Fibroblast of lung (primary cell): ENCODE measurements at regions not wholly inside any gene's neighbourhood (a gene's known extent, or its start where the extent isn't known, plus 50 kb on each side); places are given as distances from the start of the nearest gene placed in this dataset.
A peak's percentile ranks its signal among the peaks of the same experiment; 100 is the strongest.

ENCODE experiments used
- DNase-seq, 2 donors: peaks; one replicate each; pipeline versions ENCODE4 v3.0.0 to v3.0.0-alpha.2; 2010; ENCODE audit warnings: low read depth in 2 of 2
- H2AFZ ChIP-seq: 2 replicates; pipeline ENCODE4 v1.5.1; 2012; ENCODE audit warnings: low read length, control low read depth, inconsistent platforms
- H3K27ac ChIP-seq: 2 replicates; pipeline ENCODE4 v1.5.1; 2011; ENCODE audit warnings: low read length, control low read depth; ENCODE audit not compliant: insufficient read depth
- H3K27me3 ChIP-seq: 2 replicates; pipeline ENCODE4 v1.5.1; 2011; ENCODE audit warnings: mild to moderate bottlenecking, low read length; ENCODE audit not compliant: control insufficient read depth, insufficient read depth
- H3K36me3 ChIP-seq: 2 replicates; pipeline ENCODE4 v1.5.1; 2011; ENCODE audit warnings: low read length; ENCODE audit not compliant: control insufficient read depth, insufficient read depth
- H3K4me1 ChIP-seq: 2 replicates; pipeline ENCODE4 v1.5.1; 2011; ENCODE audit warnings: low read length; ENCODE audit not compliant: control insufficient read depth, insufficient read depth; ENCODE audit errors: extremely low read depth
- H3K4me2 ChIP-seq: 2 replicates; pipeline ENCODE4 v1.5.1; 2011; ENCODE audit warnings: low read length, control low read depth; ENCODE audit not compliant: insufficient read depth; ENCODE audit errors: extremely low read depth
- H3K4me3 ChIP-seq, 4 experiments: fragments of 200-600 bp in 1 of 4; sonication (generic) in 1 of 4; replicated peaks in 1 of 4; 2 replicates each; pipeline ENCODE4 v1.5.1; 2011 to 2016; ENCODE audit warnings: low read length in 4 of 4, low read depth in 3 of 4, mild to moderate bottlenecking in 3 of 4, control low read depth in 2 of 4, inconsistent platforms in 1 of 4, mixed read lengths in 1 of 4; ENCODE audit not compliant: insufficient read depth in 1 of 4; ENCODE audit errors: control extremely low read depth in 1 of 4
- H3K79me2 ChIP-seq: 2 replicates; pipeline ENCODE4 v1.5.1; 2012; ENCODE audit warnings: mild to moderate bottlenecking, low read length, inconsistent platforms; ENCODE audit not compliant: control insufficient read depth, insufficient read depth
- H3K9ac ChIP-seq: 2 replicates; pipeline ENCODE4 v1.5.1; 2011; ENCODE audit warnings: mild to moderate bottlenecking, low read length, control low read depth; ENCODE audit not compliant: insufficient read depth
- H3K9me3 ChIP-seq: 2 replicates; pipeline ENCODE4 v1.5.1; 2012; ENCODE audit warnings: low read depth, low read length; ENCODE audit not compliant: control insufficient read depth, insufficient read depth
- H4K20me1 ChIP-seq: 2 replicates; pipeline ENCODE4 v1.5.1; 2011; ENCODE audit warnings: low read length; ENCODE audit not compliant: control insufficient read depth, insufficient read depth; ENCODE audit errors: extremely low read depth
- CTCF ChIP-seq, 2 donors: IDR thresholded peaks in 1 of 2; conservative IDR thresholded peaks in 1 of 2; 1 replicate in 1 of 2; 2 replicates in 1 of 2; pipeline ENCODE4 v1.5.1; 2011 to 2012; ENCODE audit warnings: low read length in 2 of 2, control low read depth in 1 of 2, inconsistent platforms in 1 of 2, low read depth in 1 of 2, mild to moderate bottlenecking in 1 of 2
- EZH2 ChIP-seq: IDR thresholded peaks from 2 replicates; pipeline ENCODE4 v1.5.1; 2012; ENCODE audit warnings: low read length, control low read depth, mild to moderate bottlenecking; ENCODE audit errors: missing control alignments

- no peak for DNase-seq
- TF ChIP-seq CTCF (conservative IDR thresholded peaks at IDR 0.05 in 1 of 2, IDR thresholded peaks at IDR 0.05 in 1 of 2; ENCODE audit: low read depth in 1 of 2, low read length in 2 of 2) (no peak), EZH2 (no peak)
- no peaks in the 10 kb centered on the region for H3K4me1 ChIP-seq
These were observed 206.1 kb upstream of the GALNT2 start for GRCh38 chr1:229860926-229861325.

GRCh38 chr1:229862017-229862774 is 204.8 kb upstream of the GALNT2 start:
- Histone ChIP-seq H3K27ac (no peak overlapping the region), H3K9ac (no peak overlapping the region), H4K20me1 (no peaks in the 10 kb centered on the region), H2AFZ (no peak overlapping the region), H3K27me3 (no peaks in the 10 kb centered on the region), H3K79me2 (no peaks in the 10 kb centered on the region), H3K9me3 (no peaks in the 10 kb centered on the region), H3K4me1 (no peaks in the 10 kb centered on the region), H3K36me3 (no peaks in the 10 kb centered on the region), H3K4me3 (no peak overlapping the region), H3K4me2 (no peak overlapping the region)
- DNase-seq, result peak; percentile 2 to 20
- TF ChIP-seq EZH2, result no peak
- TF ChIP-seq CTCF (conservative IDR thresholded peaks at IDR 0.05 in 1 of 2, IDR thresholded peaks at IDR 0.05 in 1 of 2; ENCODE audit: low read depth in 1 of 2, low read length in 2 of 2), result no peak

More at GRCh38 chr1:229860926-229861325, 206.1 kb upstream of the GALNT2 start:
- H3K9me3 ChIP-seq, result no peaks in the 10 kb centered on the region
- no peaks in the 10 kb centered on the region for H3K36me3 ChIP-seq
- H4K20me1 ChIP-seq, result no peaks in the 10 kb centered on the region
- no peak overlapping the region for H2AFZ ChIP-seq
- H3K27me3 ChIP-seq, result no peaks in the 10 kb centered on the region
- no peaks in the 10 kb centered on the region for H3K79me2 ChIP-seq
- no peak overlapping the region for H3K27ac ChIP-seq
- no peak overlapping the region for H3K9ac ChIP-seq
- H3K4me2 ChIP-seq, result no peak overlapping the region
- no peak overlapping the region for H3K4me3 ChIP-seq

GRCh38 chr1:229863651-229864545 is 203.1 kb upstream of the GALNT2 start:
- no peaks in the 10 kb centered on the region for H3K79me2 ChIP-seq
- H3K27ac ChIP-seq, result no peak overlapping the region
- no peaks in the 10 kb centered on the region for H4K20me1 ChIP-seq
- H3K36me3 ChIP-seq, result no peaks in the 10 kb centered on the region
- H3K4me2 ChIP-seq, result no peak overlapping the region
- H3K4me1 ChIP-seq, result no peaks in the 10 kb centered on the region
- TF ChIP-seq CTCF (conservative IDR thresholded peaks at IDR 0.05 in 1 of 2, IDR thresholded peaks at IDR 0.05 in 1 of 2; ENCODE audit: low read depth in 1 of 2, low read length in 2 of 2) (no peak), EZH2 (no peak)
- no peak overlapping the region for H3K9ac ChIP-seq
- H3K4me3 ChIP-seq, result no peak overlapping the region
- no peaks in the 10 kb centered on the region for H3K27me3 ChIP-seq
- H3K9me3 ChIP-seq, result no peaks in the 10 kb centered on the region
- H2AFZ ChIP-seq, result no peak overlapping the region
- no peak for DNase-seq
